ACC112 (cell line): ENCODE measurements at regions not wholly inside any gene's neighbourhood (a gene's known extent, or its start where the extent isn't known, plus 50 kb on each side); places are given as distances from the start of the nearest gene placed in this dataset.
"Not testable (repeated sequence)": the region's sequence is repeated elsewhere in the genome, so short reads cannot be mapped to it uniquely, and the experiment has no call there.

Source experiments
- H2AFZ ChIP-seq: fragments of 200-600 bp; sonication (generic); one replicate; pipeline ENCODE4 v1.6.0; 2017; ENCODE audit warnings: antibody characterized with exemption, low read length; ENCODE audit not compliant: unreplicated experiment
- H3K27ac ChIP-seq: fragments of 200-600 bp; sonication (generic); 2 replicates; pipeline ENCODE4 v1.5.1; 2014; ENCODE audit warnings: low read depth, mild to moderate bottlenecking, antibody characterized with exemption, low read length, moderate library complexity
- H3K27me3 ChIP-seq: fragments of 200-600 bp; sonication (generic); 2 replicates; pipeline ENCODE4 v1.6.1; 2014; ENCODE audit warnings: mild to moderate bottlenecking, antibody characterized with exemption, low read length, moderate library complexity, mixed read lengths; ENCODE audit not compliant: insufficient read depth
- H3K36me3 ChIP-seq: fragments of 200-600 bp; sonication (generic); 2 replicates; pipeline ENCODE4 v1.6.1; 2016; ENCODE audit warnings: mild to moderate bottlenecking, antibody characterized with exemption, low read length, moderate library complexity, mixed read lengths; ENCODE audit not compliant: insufficient read depth
- H3K4me1 ChIP-seq: fragments of 200-600 bp; sonication (generic); one replicate; pipeline ENCODE4 v1.6.1; 2016; ENCODE audit warnings: low read length, mixed read lengths; ENCODE audit not compliant: insufficient read depth, unreplicated experiment, control insufficient read depth
- H3K4me3 ChIP-seq: fragments of 200-600 bp; sonication (generic); 2 replicates; pipeline ENCODE4 v1.5.1; 2014; ENCODE audit warnings: mild to moderate bottlenecking, low read depth, low read length
- H3K79me2 ChIP-seq: fragments of 200-600 bp; sonication (generic); one replicate; pipeline ENCODE4 v1.6.0; 2016; ENCODE audit warnings: low read length; ENCODE audit not compliant: control insufficient read depth, unreplicated experiment, insufficient read depth

- not testable (repeated sequence) for H3K27ac ChIP-seq, H3K4me3 ChIP-seq, H2AFZ ChIP-seq, H3K27me3 ChIP-seq, H3K79me2 ChIP-seq, H3K36me3 ChIP-seq, H3K4me1 ChIP-seq
Observed at GRCh38 chr1:121021716-121022115, 132.1 kb downstream of the PPIAL4A start.

GRCh38 chr1:121032878-121033494 is 143.4 kb downstream of the PPIAL4A start:
- not testable (repeated sequence) for H3K27me3 ChIP-seq

DNA sequence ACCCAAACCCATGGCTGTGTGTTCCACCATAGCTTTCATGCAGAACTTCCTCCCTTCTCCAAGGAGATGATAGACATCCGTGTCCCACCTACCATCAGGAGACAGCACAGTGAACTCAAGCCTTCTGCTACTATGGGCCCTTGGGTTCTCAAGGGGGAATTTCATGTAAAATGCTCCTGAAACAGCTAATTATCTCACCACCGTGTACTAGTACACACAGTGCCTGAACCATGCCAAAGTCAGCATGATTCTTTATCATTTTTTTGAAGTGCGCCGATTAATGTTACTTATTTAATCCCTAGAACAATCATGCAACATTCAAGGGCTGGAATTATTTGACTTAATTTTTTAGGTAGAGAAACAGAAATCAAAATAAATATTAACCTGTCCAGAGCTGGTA is 147.2 kb downstream of the PPIAL4A start:
- not testable (repeated sequence) for H3K27me3 ChIP-seq, H3K79me2 ChIP-seq, H3K4me3 ChIP-seq, H3K36me3 ChIP-seq, H3K4me1 ChIP-seq, H3K27ac ChIP-seq, H2AFZ ChIP-seq

More at GRCh38 chr1:121032878-121033494, 143.4 kb downstream of the PPIAL4A start:
- H3K36me3 ChIP-seq, H3K4me3 ChIP-seq, H3K4me1 ChIP-seq, H3K79me2 ChIP-seq, H3K27ac ChIP-seq, H2AFZ ChIP-seq: not testable (repeated sequence)

DNA sequence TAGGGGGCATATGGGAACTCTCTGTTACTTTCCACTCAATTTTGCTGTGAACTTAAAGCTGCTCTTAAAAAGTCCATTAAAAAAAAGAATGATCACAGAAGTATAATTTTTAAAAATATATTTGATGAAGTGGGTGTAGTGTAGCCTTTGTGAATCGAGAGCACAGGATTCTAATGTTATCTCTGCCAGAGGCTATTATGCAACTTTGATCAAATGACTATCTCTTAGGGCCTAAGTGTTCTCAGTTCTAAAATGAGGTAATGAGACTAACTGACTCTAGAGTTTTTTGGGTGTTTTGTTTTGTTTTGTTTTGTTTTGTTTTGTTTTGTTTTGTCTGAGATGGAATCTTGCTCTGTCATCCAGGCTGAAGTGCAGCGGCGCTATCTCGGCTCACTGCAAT is 143.2 kb downstream of the FAM72B start:
- not testable (repeated sequence) for H3K27ac ChIP-seq, H3K4me3 ChIP-seq, H3K79me2 ChIP-seq, H3K36me3 ChIP-seq, H2AFZ ChIP-seq, H3K27me3 ChIP-seq, H3K4me1 ChIP-seq

DNA sequence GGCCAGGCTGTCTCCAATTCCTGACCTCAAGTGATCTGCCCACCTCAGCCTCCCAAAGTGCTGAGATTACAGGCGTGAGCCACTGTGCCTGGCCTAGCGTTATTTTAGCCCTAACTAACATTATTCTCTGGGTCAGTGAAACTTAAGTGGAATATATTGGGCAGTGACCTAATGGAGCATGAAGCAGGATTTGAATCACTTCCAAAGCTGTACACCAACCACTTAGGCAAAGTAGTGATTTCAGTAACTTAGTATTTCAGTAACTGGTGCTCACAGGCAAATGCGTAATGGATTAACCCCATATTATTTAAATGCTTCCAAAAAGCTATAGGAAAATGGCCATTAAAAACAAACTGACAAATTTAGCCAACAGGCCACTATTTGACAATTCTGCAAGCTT is 142.6 kb downstream of the FAM72B start:
- H2AFZ ChIP-seq, H3K27me3 ChIP-seq, H3K27ac ChIP-seq, H3K79me2 ChIP-seq, H3K36me3 ChIP-seq, H3K4me3 ChIP-seq, H3K4me1 ChIP-seq: not testable (repeated sequence)

DNA sequence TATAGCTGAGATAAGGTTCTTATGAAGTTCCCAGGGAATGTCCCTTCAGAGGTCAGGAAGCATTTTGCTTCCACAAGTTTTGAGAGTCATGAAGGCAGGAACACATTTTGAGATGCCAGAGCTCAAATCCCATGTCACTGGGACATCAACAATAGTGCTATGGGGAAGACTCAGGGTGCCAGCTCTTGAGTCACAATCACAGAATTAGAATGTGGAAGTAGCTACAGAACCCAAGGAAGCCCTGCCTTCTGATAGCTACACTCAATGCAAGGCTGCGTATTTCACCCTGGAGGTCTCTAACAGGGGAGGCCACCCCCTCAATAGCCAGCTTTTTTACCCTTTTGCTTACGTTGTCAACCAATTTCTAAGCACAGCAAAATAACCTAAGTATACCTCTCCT is 141.3 kb downstream of the FAM72B start:
- H3K27ac ChIP-seq, result not testable (repeated sequence)

GRCh38 chr1:121048293-121048752 is 135.8 kb downstream of the FAM72B start:
- not testable (repeated sequence) for H3K27me3 ChIP-seq, H2AFZ ChIP-seq, H3K79me2 ChIP-seq, H3K27ac ChIP-seq, H3K4me1 ChIP-seq, H3K4me3 ChIP-seq, H3K36me3 ChIP-seq

More for the DNA sequence above, 141.3 kb downstream of the FAM72B start:
- H3K4me3 ChIP-seq, H3K79me2 ChIP-seq, H2AFZ ChIP-seq, H3K36me3 ChIP-seq, H3K4me1 ChIP-seq, H3K27me3 ChIP-seq: not testable (repeated sequence)

DNA sequence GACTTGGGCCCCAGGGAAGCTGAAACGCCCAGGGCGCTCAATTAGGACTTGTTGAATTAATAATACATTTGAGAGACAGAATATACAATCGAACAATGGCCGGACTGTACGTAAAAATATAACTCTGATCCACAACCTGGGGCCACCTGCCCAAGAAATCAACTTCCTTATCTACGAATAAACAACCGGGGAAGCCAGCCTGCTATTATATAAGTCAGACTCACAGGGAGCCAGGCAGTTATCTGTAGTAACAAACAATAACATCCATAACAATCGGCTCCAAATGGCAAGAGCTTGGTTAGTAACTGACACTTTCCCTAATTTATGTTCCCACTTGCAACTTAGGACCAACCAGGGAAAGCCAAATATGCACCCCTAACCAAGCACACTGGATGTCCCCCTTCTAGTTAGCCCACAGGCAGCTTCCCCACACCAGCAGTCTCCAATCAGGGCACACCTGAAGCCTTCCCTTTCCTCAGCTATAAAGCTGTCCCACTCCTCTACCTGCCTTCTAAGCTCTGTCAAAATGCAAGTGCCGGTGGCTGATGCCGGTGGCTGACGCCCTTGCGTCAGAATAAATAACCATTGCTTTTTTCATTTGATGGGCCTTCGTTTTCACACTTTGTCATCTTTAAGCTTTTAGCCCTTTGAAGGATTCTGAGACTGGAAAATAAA is 135.2 kb downstream of the FAM72B start:
- not testable (repeated sequence) for H3K4me1 ChIP-seq

DNA sequence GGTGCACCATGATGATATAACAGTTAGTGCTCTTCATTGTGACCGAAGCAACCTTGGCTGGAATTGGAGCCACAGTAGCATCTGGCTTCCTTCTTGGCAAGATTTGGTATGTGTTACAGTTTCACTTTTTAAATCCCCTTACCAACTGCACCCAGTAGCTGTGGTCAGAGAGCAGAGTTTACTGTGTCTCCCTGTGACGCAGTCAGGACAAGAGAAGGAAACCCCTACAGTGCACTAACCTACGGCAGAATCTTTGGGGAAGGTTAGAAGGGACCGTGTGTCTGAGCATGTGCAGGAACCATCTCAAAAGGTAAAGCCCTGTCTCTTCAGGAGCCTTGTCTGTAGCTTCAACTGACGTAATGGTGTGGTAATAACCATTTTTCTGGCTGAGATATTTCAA is 134.0 kb downstream of the FAM72B start:
- not testable (repeated sequence) for H3K36me3 ChIP-seq, H3K27me3 ChIP-seq, H3K4me3 ChIP-seq, H3K27ac ChIP-seq, H3K79me2 ChIP-seq, H3K4me1 ChIP-seq, H2AFZ ChIP-seq

More for the DNA sequence above, 135.2 kb downstream of the FAM72B start:
- not testable (repeated sequence) for H2AFZ ChIP-seq, H3K4me3 ChIP-seq, H3K79me2 ChIP-seq, H3K27me3 ChIP-seq, H3K36me3 ChIP-seq, H3K27ac ChIP-seq

- not testable (repeated sequence) for H3K79me2 ChIP-seq, H3K4me3 ChIP-seq
Observed at GRCh38 chr1:121051161-121051790, 132.9 kb downstream of the FAM72B start.

DNA sequence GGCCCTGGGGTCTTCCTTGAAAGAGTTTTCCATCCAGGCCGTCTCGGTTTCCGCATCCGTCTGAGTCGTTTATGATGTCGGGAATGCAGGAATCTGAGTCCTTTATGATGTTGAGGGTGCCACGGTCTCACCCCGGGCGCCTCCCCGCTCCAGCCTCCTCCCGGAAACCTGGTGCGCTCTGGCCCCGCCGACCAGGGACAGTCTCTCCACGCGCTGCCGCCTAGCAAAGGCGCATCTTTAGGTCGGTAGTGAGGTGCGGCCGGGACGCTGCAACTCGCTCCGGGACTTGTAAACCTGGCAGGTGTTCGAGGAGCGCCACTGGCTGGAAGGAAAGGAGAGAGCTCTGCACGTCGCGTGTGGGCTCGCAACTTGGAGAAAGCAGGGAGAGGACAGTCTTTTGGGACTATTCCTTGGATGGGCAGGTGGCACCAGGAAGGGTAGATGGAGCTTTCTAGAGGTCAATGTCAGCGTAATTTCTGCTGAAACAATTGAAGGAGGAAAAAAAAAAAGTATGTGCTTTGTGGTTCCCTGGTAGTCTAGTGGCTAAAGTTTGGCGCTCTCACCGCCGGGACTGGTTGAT is 132.0 kb downstream of the FAM72B start:
- not testable (repeated sequence) for H3K4me1 ChIP-seq, H3K79me2 ChIP-seq, H3K36me3 ChIP-seq, H3K4me3 ChIP-seq, H2AFZ ChIP-seq, H3K27me3 ChIP-seq, H3K27ac ChIP-seq

More at GRCh38 chr1:121051161-121051790, 132.9 kb downstream of the FAM72B start:
- H3K36me3 ChIP-seq, H2AFZ ChIP-seq, H3K27ac ChIP-seq, H3K4me1 ChIP-seq, H3K27me3 ChIP-seq: not testable (repeated sequence)
